GM12878 (cell line): ENCODE measurements at regions not wholly inside any gene's neighbourhood (a gene's known extent, or its start where the extent isn't known, plus 50 kb on each side); places are given as distances from the start of the nearest gene placed in this dataset.

Experiments
- ATAC-seq: fragments of 200-7000 bp; cut with Tn5 transposase; 3 replicates; pipeline ENCODE4 v1.9.1; 2020; ENCODE audit warnings: mild to moderate bottlenecking, moderate library complexity
- BruUV-seq: library from RNA; stranded (reverse); fragments of 400-500 nt; replicated peaks from 2 replicates; lab custom pipeline; 2021; lab: Mats Ljungman, UMichigan
- CTCF ChIA-PET: fragments of 300-600 bp; sonication (Branson Sonifier 250); formaldehyde crosslinking; extraction: SDS; loops from one replicate; lab custom pipeline; 2021; ENCODE audit warnings: inconsistent platforms; lab: Yijun Ruan, JAX
- POLR2A ChIA-PET: fragments of 350-600 bp; formaldehyde crosslinking; extraction: SDS; loops from one replicate; lab custom pipeline; 2021; ENCODE audit warnings: inconsistent platforms; lab: Charles Lee
- RAD21 ChIA-PET: fragments of 300-600 bp; sonication (Branson Sonifier 250); formaldehyde crosslinking; loops from one replicate; lab custom pipeline; 2023; ENCODE audit warnings: antibody characterized with exemption; ENCODE audit not compliant: unreplicated experiment; lab: Charles Lee
- SMC1A ChIA-PET: fragments of 300-600 bp; sonication (Branson Sonifier 250); formaldehyde crosslinking; loops from one replicate; lab custom pipeline; 2023; ENCODE audit not compliant: unreplicated experiment, uncharacterized antibody; lab: Charles Lee
- DNase-seq: peaks from one replicate; pipeline ENCODE4 v3.0.0-alpha.2; 2011; ENCODE audit warnings: low read depth, low spot score
- FAIRE-seq: peaks from 3 replicates; lab custom pipeline; 2011; peaks lifted over from hg19 to GRCh38; lab: Jason Lieb, UNC
- H2AFZ ChIP-seq: 2 replicates; pipeline ENCODE4 v1.6.0; 2011; ENCODE audit warnings: low read depth, low read length, control low read depth; ENCODE audit not compliant: control insufficient read depth
- H3K27ac ChIP-seq: 2 replicates; pipeline ENCODE4 v1.5.1; 2011; ENCODE audit warnings: control low read depth; ENCODE audit not compliant: control insufficient read depth, insufficient read depth
- H3K27me3 ChIP-seq, 2 experiments: replicated peaks in 1 of 2; 2 replicates each; pipeline versions ENCODE4 v1.6.0 to v1.6.1; 2011; ENCODE audit warnings: low read length in 1 of 2; ENCODE audit not compliant: control insufficient read depth in 2 of 2, insufficient read depth in 2 of 2
- H3K36me3 ChIP-seq, 2 experiments: 2 replicates each; pipeline ENCODE4 v1.5.1; 2011; ENCODE audit warnings: low read length in 1 of 2; ENCODE audit not compliant: control insufficient read depth in 2 of 2, insufficient read depth in 2 of 2
- H3K4me1 ChIP-seq: 2 replicates; pipeline ENCODE4 v1.6.1; 2011; ENCODE audit warnings: mild to moderate bottlenecking, low read length, moderate library complexity, mixed read lengths; ENCODE audit not compliant: control insufficient read depth, insufficient read depth
- H3K4me2 ChIP-seq: 2 replicates; pipeline ENCODE4 v1.6.0; 2011; ENCODE audit warnings: control low read depth; ENCODE audit not compliant: control insufficient read depth, insufficient read depth
- H3K4me3 ChIP-seq: fragments of 200-600 bp; sonication (generic); 2 replicates; pipeline ENCODE4 v1.5.1; 2016
- H3K79me2 ChIP-seq: 2 replicates; pipeline ENCODE4 v1.6.0; 2011; ENCODE audit warnings: low read length; ENCODE audit not compliant: control insufficient read depth, insufficient read depth
- H3K9ac ChIP-seq: 2 replicates; pipeline ENCODE4 v1.8.0; 2011; ENCODE audit warnings: low read length, control low read depth, mixed read lengths; ENCODE audit not compliant: control insufficient read depth, insufficient read depth
- H3K9me3 ChIP-seq: replicated peaks from 3 replicates; pipeline ENCODE4 v1.5.1; 2011; ENCODE audit warnings: mild to moderate bottlenecking, low read length; ENCODE audit not compliant: control insufficient read depth, insufficient read depth
- H4K20me1 ChIP-seq: 2 replicates; pipeline ENCODE4 v1.6.0; 2011; ENCODE audit not compliant: control insufficient read depth, insufficient read depth
- BMI1 ChIP-seq: fragments of 450-650 bp; IDR thresholded peaks from 2 replicates; pipeline ENCODE4 v1.6.1; 2016; ENCODE audit warnings: mild to moderate bottlenecking, moderate library complexity, borderline replicate concordance
- NFYB ChIP-seq: IDR thresholded peaks from 2 replicates; pipeline ENCODE4 v1.6.1; 2011; ENCODE audit warnings: low read depth, mild to moderate bottlenecking, low read length, improper control_type of control experiment, moderate library complexity; ENCODE audit not compliant: insufficient read depth
- SUZ12 ChIP-seq: fragments of 200-600 bp; sonication (generic); IDR thresholded peaks from one replicate; pipeline ENCODE4 v1.6.1; 2018; ENCODE audit warnings: antibody characterized with exemption, mild to moderate bottlenecking; ENCODE audit not compliant: unreplicated experiment
- ZBTB40 ChIP-seq: fragments of 450-650 bp; IDR thresholded peaks from 2 replicates; pipeline ENCODE4 v1.6.1; 2016; ENCODE audit warnings: mild to moderate bottlenecking, moderate library complexity, borderline replicate concordance
- ZZZ3 ChIP-seq: IDR thresholded peaks from 2 replicates; pipeline ENCODE4 v1.6.1; 2011; ENCODE audit warnings: low read depth; ENCODE audit not compliant: control insufficient read depth, insufficient read length
- WGBS: methylation state at CpG from one replicate; pipeline ENCODE4 v1.1.6; 2016; ENCODE audit warnings: low lambda C conversion rate; ENCODE audit not compliant: insufficient replicate concordance, insufficient coverage; ENCODE audit errors: missing lambda C conversion rate; 5-methylcytosine and 5-hydroxymethylcytosine counted together
- in situ Hi-C: fragments of 300-500 bp; cut with MboI; formaldehyde crosslinking; loops from 9 replicates; pipeline ENCODE4 v1.14.3; 2018; ENCODE audit warnings: mixed read lengths
- intact Hi-C: fragments of 100-400 bp; cut with micrococcal nuclease; formaldehyde crosslinking; loops from one replicate; pipeline ENCODE4 v1.14.2; 2022; ENCODE audit not compliant: unreplicated experiment
- TF ChIP-seq, protein P1 (sequence below): fragments of 450-650 bp; IDR thresholded peaks from 2 replicates; pipeline ENCODE4 v1.6.1; 2017; ENCODE audit warnings: mild to moderate bottlenecking, moderate library complexity
- TF ChIP-seq, protein P2 (sequence below): IDR thresholded peaks from 2 replicates; pipeline ENCODE4 v1.6.1; 2012; ENCODE audit warnings: low read depth, low read length, improper control_type of control experiment

DNA sequence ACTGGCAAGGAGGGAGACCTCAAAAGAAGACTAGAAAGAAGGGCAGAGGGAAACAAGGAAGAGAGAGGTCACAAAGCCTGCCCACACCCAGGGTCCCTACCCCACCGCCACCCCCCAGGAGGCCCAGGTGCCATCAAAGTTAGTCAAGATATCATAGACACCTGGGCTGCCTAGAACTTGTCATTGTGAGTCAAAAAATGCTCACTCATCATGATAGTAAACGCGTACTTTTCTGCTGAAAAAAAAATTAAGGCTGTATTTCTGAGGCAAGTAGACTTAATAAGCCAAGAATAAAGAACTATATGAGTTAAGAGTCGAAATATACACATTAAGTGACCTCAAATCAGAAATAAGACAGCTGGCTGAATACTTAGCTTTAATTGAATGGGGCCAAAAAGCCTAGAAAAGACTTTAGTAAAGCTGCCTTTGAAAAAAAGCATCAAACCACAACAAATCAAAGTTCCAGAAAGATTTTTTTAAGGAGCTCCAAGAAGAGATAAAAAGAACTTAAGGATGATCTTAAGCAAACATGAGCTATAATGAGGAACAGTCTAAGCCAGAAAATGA, 415.5 kb upstream of the PPP2R3A start (continued):
- TF ChIP-seq, protein P1, sequence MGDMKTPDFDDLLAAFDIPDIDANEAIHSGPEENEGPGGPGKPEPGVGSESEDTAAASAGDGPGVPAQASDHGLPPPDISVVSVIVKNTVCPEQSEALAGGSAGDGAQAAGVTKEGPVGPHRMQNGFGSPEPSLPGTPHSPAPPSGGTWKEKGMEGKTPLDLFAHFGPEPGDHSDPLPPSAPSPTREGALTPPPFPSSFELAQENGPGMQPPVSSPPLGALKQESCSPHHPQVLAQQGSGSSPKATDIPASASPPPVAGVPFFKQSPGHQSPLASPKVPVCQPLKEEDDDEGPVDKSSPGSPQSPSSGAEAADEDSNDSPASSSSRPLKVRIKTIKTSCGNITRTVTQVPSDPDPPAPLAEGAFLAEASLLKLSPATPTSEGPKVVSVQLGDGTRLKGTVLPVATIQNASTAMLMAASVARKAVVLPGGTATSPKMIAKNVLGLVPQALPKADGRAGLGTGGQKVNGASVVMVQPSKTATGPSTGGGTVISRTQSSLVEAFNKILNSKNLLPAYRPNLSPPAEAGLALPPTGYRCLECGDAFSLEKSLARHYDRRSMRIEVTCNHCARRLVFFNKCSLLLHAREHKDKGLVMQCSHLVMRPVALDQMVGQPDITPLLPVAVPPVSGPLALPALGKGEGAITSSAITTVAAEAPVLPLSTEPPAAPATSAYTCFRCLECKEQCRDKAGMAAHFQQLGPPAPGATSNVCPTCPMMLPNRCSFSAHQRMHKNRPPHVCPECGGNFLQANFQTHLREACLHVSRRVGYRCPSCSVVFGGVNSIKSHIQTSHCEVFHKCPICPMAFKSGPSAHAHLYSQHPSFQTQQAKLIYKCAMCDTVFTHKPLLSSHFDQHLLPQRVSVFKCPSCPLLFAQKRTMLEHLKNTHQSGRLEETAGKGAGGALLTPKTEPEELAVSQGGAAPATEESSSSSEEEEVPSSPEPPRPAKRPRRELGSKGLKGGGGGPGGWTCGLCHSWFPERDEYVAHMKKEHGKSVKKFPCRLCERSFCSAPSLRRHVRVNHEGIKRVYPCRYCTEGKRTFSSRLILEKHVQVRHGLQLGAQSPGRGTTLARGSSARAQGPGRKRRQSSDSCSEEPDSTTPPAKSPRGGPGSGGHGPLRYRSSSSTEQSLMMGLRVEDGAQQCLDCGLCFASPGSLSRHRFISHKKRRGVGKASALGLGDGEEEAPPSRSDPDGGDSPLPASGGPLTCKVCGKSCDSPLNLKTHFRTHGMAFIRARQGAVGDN, result no peak
- TF ChIP-seq, protein P2, sequence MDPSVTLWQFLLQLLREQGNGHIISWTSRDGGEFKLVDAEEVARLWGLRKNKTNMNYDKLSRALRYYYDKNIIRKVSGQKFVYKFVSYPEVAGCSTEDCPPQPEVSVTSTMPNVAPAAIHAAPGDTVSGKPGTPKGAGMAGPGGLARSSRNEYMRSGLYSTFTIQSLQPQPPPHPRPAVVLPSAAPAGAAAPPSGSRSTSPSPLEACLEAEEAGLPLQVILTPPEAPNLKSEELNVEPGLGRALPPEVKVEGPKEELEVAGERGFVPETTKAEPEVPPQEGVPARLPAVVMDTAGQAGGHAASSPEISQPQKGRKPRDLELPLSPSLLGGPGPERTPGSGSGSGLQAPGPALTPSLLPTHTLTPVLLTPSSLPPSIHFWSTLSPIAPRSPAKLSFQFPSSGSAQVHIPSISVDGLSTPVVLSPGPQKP, result no peak
- no peak for TF ChIP-seq SUZ12
- TF ChIP-seq, all 136 proteins: peak for 0

DNA sequence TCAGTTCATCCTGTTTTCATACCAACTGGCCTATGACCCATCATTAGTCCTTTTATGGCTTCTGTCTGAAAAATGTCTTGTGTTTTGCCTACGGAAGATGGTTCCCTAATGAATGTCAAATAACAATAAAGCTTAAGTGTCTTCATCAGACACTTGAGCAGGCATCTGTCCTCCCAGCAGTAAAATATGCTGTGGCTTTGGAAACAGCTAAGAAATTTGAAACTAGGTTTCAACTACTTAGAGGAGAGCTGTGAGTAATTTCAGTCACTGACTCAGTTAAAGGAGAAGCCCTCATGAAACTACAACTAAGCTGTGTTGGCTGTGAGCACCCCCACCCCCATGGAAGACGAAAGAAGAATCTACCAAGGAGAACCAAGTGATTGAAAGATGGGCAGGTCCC, 409.4 kb upstream of the PPP2R3A start:
- POLR2A ChIA-PET, result no interaction called here
- TF ChIP-seq NFYB, result no peak
- no peak for TF ChIP-seq BMI1
- TF ChIP-seq ZBTB40, result no peak
- no peak for TF ChIP-seq ZZZ3
- TF ChIP-seq, all 136 proteins: peak for 0
- ChIA-PET CTCF (no interaction called here), SMC1A (no interaction called here), RAD21 (no interaction called here)
- DNase-seq (no peak), ATAC-seq (no peak; the same call in 2 of the 3 replicates), FAIRE-seq (no peak)
- Histone ChIP-seq H3K9me3 (no peaks in the 10 kb centered on the region), H3K36me3 (no peaks in the 10 kb centered on the region), H3K79me2 (no peaks in the 10 kb centered on the region), H3K4me3 (no peak overlapping the region), H3K4me2 (no peak overlapping the region), H4K20me1 (no peaks in the 10 kb centered on the region; the same call in 1 of the 2 replicates), H3K9ac (no peak overlapping the region), H2AFZ (no peak overlapping the region), H3K27me3 (no peaks in the 10 kb centered on the region; a peak in 1 of 4 replicates), H3K4me1 (no peaks in the 10 kb centered on the region), H3K27ac (no peak overlapping the region)
- no TSS peak for BruUV-seq
- 29% methylated on average over 2 of the region's 2 CpGs for WGBS
- intact Hi-C loops, result no loop called here
- in situ Hi-C loops, result no loop called here
